HAP-1 (cell line): ENCODE measurements at regions not wholly inside any gene's neighbourhood (a gene's known extent, or its start where the extent isn't known, plus 50 kb on each side); places are given as distances from the start of the nearest gene placed in this dataset.
"Not testable (repeated sequence)": the region's sequence is repeated elsewhere in the genome, so short reads cannot be mapped to it uniquely, and the experiment has no call there.

Source experiments
- DNase-seq, 2 experiments: peaks; one replicate each; pipeline ENCODE4 v3.0.0-alpha.2; 2016 to 2020; ENCODE audit warnings: low spot score in 2 of 2
- H3K27me3 ChIP-seq: fragments of 250-450 bp; sonication (Bioruptor Pico); 2 replicates; pipeline ENCODE4 v1.5.1; 2020; ENCODE audit warnings: low read depth, mild to moderate bottlenecking, moderate library complexity
- H3K36me3 ChIP-seq: fragments of 250-450 bp; sonication (Bioruptor Pico); replicated peaks from 2 replicates; pipeline ENCODE4 v1.5.1; 2020; ENCODE audit warnings: mild to moderate bottlenecking
- H3K4me1 ChIP-seq: fragments of 250-450 bp; sonication (Bioruptor Pico); 2 replicates; pipeline ENCODE4 v1.5.1; 2020; ENCODE audit warnings: mild to moderate bottlenecking
- H3K4me3 ChIP-seq: fragments of 250-450 bp; sonication (Bioruptor Pico); 2 replicates; pipeline ENCODE4 v1.5.1; 2020; ENCODE audit warnings: mild to moderate bottlenecking, moderate library complexity
- H3K9me3 ChIP-seq: fragments of 250-450 bp; sonication (Bioruptor Pico); 2 replicates; pipeline ENCODE4 v1.5.1; 2020; ENCODE audit warnings: mild to moderate bottlenecking, moderate library complexity
- in situ Hi-C: fragments of 300-500 bp; cut with MboI; formaldehyde crosslinking; loops from 3 replicates; pipeline ENCODE4 v1.14.3; 2020; ENCODE audit warnings: low sequenced_read_pairs, inconsistent platforms, mixed read lengths

GRCh38 chr18:53874103-53874502 is 350.4 kb downstream of the MBD2 start:
- no peaks in the 10 kb centered on the region for H3K4me1 ChIP-seq
- H3K27me3 ChIP-seq, result no peaks in the 10 kb centered on the region
- H3K4me3 ChIP-seq, result no peak overlapping the region
- no peak for DNase-seq
- in situ Hi-C loops, result no loop called here
- H3K9me3 ChIP-seq, result no peaks in the 10 kb centered on the region
- H3K36me3 ChIP-seq, result no peaks in the 10 kb centered on the region

DNA sequence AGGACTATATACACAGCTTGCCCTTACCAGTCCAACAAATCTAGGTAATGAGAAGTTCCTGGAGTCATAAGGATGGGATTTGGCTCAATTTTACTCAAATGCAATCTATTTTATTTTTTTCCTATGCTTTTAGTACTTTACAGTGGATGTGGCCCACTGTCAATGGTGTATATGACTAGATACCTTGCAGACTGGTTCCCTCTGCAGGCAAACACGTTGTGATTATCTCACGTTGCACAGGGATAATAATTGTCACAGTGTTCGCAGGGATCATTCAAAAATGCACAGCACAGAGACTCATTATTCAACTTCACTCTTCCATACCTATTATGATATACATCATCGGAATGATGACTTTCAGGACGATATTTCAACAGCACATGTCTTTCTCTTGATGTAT is 359.7 kb downstream of the MBD2 start:
- H3K4me3 ChIP-seq, result no peak overlapping the region
- H3K27me3 ChIP-seq, result no peaks in the 10 kb centered on the region
- H3K9me3 ChIP-seq, result no peaks in the 10 kb centered on the region
- in situ Hi-C loops, result no loop called here
- no peaks in the 10 kb centered on the region for H3K36me3 ChIP-seq
- no peaks in the 10 kb centered on the region for H3K4me1 ChIP-seq
- no peak for DNase-seq

GRCh38 chr18:53862921-53863320 is 361.5 kb downstream of the MBD2 start:
- Histone ChIP-seq H3K36me3 (no peaks in the 10 kb centered on the region), H3K4me3 (no peak overlapping the region), H3K4me1 (no peaks in the 10 kb centered on the region), H3K9me3 (no peaks in the 10 kb centered on the region), H3K27me3 (no peaks in the 10 kb centered on the region)
- in situ Hi-C loops, result no loop called here
- no peak for DNase-seq

DNA sequence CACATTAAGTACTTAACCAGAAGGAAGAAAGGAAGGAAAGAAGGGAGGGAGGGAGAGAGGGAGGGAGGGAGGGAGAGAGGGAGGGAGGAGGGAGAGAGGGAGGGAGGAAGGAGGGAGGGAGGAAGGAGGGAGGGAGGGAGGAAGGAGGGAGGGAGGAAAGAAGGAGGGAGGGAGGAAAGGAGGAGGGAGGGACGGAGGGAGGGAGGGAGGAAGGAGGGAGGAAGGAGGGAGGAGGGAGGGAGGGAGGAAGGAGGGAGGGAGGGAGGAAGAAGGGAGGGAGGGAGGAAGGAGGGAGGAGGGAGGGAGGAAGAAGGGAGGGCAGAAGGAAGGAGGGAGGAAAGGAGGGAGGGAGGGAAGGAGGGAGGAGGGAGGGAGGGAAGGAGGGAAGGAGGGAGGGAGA is 363.3 kb downstream of the MBD2 start:
- Histone ChIP-seq H3K9me3 (no peaks in the 10 kb centered on the region), H3K27me3 (no peaks in the 10 kb centered on the region), H3K4me3 (no peak overlapping the region), H3K36me3 (no peaks in the 10 kb centered on the region), H3K4me1 (no peaks in the 10 kb centered on the region)
- in situ Hi-C loops, result no loop called here
- DNase-seq, result no peak

DNA sequence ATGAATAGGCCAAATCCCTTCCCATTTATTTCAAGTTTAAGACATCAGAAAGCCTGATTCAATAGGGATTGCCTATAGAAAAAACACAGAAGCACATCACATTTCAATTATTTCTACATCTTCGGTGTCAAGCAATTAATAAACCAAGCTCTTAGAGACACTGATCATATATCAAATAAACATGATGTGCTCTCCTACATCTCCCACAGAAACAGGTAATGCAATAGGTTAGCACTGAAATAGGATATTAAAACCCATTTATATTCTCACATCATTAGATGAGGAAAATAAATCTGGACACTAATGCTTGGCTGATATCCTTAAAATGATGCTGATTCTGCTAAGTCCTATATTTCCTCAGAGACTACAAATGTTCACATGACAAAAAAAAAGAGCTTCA is 364.7 kb downstream of the MBD2 start:
- no peak for DNase-seq
- in situ Hi-C loops, result no loop called here
- H3K27me3 ChIP-seq, result no peaks in the 10 kb centered on the region
- H3K36me3 ChIP-seq, result no peaks in the 10 kb centered on the region
- H3K4me3 ChIP-seq, result no peak overlapping the region
- H3K9me3 ChIP-seq, result no peaks in the 10 kb centered on the region
- H3K4me1 ChIP-seq, result no peaks in the 10 kb centered on the region

DNA sequence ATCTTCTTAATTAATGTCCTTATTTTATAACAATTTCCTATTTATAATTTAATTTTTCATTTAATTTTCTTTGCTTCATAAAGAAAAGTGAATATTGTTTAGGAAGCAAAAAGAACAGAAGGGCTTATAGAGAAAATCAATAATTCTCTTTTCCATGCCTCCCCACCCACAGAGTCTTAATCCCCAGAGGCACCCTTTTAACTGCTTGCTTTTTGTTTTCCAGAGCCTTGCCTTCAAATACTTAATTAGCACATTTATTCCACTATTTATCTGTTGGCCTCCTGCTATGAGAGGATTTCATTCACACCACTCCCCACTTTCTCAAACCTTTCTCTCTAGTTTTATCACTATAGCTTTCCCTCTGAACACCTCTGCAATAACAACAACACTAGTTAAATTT is 373.6 kb downstream of the MBD2 start:
- Histone ChIP-seq H3K36me3 (no peaks in the 10 kb centered on the region), H3K9me3 (no peaks in the 10 kb centered on the region), H3K27me3 (no peaks in the 10 kb centered on the region), H3K4me1 (no peaks in the 10 kb centered on the region), H3K4me3 (no peak overlapping the region)
- no peak for DNase-seq
- in situ Hi-C loops, result no loop called here

- in situ Hi-C loops, result no loop called here
Observed at GRCh38 chr18:53843763-53844162, 380.7 kb downstream of the MBD2 start.

DNA sequence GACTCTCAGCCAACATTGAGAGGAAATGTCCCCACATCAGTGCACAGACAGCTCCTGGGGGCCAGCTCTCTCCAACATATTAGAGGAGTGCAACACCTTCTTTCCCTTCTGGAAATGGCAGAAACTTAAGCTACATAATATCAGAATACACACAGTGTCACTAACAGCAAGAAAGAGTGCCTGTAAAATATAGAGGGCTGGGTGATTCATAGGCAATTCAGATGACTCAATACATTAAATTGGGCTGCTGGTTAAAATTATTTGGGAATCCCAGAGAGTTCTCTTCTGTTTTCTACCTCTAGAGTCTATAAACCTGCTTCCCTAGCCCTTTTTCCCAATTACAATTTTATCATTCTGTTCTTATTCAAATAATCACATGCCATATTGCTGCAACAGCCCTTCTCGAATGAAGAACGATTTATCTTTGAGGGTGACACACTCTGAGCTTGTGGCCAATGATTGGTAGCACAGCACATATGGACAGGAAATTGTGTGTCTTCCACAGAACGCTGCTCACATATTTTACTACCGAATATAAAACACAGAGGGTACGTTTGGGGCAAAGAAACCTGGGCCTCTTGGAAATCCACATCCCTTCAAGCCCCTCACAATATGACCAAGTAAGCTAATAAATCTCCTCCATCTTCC is 381.2 kb downstream of the MBD2 start:
- no peak for DNase-seq
- H3K36me3 ChIP-seq, result no peaks in the 10 kb centered on the region
- H3K27me3 ChIP-seq, result no peaks in the 10 kb centered on the region
- H3K4me3 ChIP-seq, result no peak overlapping the region
- no peaks in the 10 kb centered on the region for H3K4me1 ChIP-seq
- H3K9me3 ChIP-seq, result no peaks in the 10 kb centered on the region
- in situ Hi-C loops, result no loop called here

More at GRCh38 chr18:53843763-53844162, 380.7 kb downstream of the MBD2 start:
- Histone ChIP-seq H3K27me3 (no peaks in the 10 kb centered on the region), H3K36me3 (no peaks in the 10 kb centered on the region), H3K4me1 (no peaks in the 10 kb centered on the region), H3K9me3 (no peaks in the 10 kb centered on the region), H3K4me3 (no peak overlapping the region)
- DNase-seq, result no peak

- no peak overlapping the region for H3K4me3 ChIP-seq
- DNase-seq, result no peak
- in situ Hi-C loops, result no loop called here
- no peaks in the 10 kb centered on the region for H3K9me3 ChIP-seq
- no peaks in the 10 kb centered on the region for H3K27me3 ChIP-seq
- H3K4me1 ChIP-seq, result no peaks in the 10 kb centered on the region
- H3K36me3 ChIP-seq, result no peaks in the 10 kb centered on the region
Observed at GRCh38 chr18:53838746-53839145, 385.7 kb downstream of the MBD2 start.

DNA sequence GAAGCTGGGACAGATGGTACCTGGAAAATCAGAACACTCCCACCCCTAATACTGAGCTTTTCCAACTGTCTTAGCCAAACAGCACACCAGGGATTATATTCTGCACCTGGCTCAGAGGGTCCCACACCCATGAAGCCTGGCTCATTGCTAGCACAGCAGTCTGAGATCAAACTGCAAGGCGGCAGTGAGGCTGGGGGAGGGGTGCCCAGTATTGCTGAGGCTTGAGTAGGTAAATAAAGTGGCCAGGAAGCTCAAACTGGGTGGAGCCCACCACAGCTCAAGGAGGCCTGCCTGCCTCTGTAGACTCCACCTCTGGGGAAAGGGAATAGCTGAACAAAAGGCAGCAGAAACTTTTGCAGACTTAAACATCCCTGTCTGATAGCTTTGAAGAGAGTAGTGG is 403.3 kb downstream of the MBD2 start:
- H3K9me3 ChIP-seq, H3K4me1 ChIP-seq, in situ Hi-C loops, H3K4me3 ChIP-seq, H3K36me3 ChIP-seq, H3K27me3 ChIP-seq, DNase-seq: not testable (repeated sequence)

GRCh38 chr18:53819671-53820070 is 404.8 kb downstream of the MBD2 start:
- no peaks in the 10 kb centered on the region for H3K9me3 ChIP-seq
- in situ Hi-C loops, result no loop called here
- no peaks in the 10 kb centered on the region for H3K36me3 ChIP-seq
- H3K27me3 ChIP-seq, result no peaks in the 10 kb centered on the region
- H3K4me3 ChIP-seq, result no peak overlapping the region
- H3K4me1 ChIP-seq, result no peaks in the 10 kb centered on the region
- no peak for DNase-seq

GRCh38 chr18:53819174-53819573 is 405.3 kb downstream of the MBD2 start:
- no peaks in the 10 kb centered on the region for H3K4me1 ChIP-seq
- H3K9me3 ChIP-seq, result no peaks in the 10 kb centered on the region
- no peak for DNase-seq
- H3K36me3 ChIP-seq, result no peaks in the 10 kb centered on the region
- in situ Hi-C loops, result no loop called here
- H3K4me3 ChIP-seq, result no peak overlapping the region
- no peaks in the 10 kb centered on the region for H3K27me3 ChIP-seq

GRCh38 chr18:53817976-53818950 is 406.2 kb downstream of the MBD2 start:
- in situ Hi-C loops, result no loop called here
- H3K36me3 ChIP-seq, result no peaks in the 10 kb centered on the region
- no peak overlapping the region for H3K4me3 ChIP-seq
- H3K4me1 ChIP-seq, result no peaks in the 10 kb centered on the region
- no peak for DNase-seq
- H3K9me3 ChIP-seq, result no peaks in the 10 kb centered on the region
- no peaks in the 10 kb centered on the region for H3K27me3 ChIP-seq

- Histone ChIP-seq H3K4me1 (no peaks in the 10 kb centered on the region), H3K9me3 (no peaks in the 10 kb centered on the region), H3K4me3 (no peak overlapping the region), H3K27me3 (no peaks in the 10 kb centered on the region), H3K36me3 (no peaks in the 10 kb centered on the region)
- in situ Hi-C loops, result no loop called here
- DNase-seq, result no peak
Observed at GRCh38 chr18:53800171-53800570, 424.3 kb downstream of the MBD2 start.
